GM21381 (cell line): ENCODE measurements at regions not wholly inside any gene's neighbourhood (a gene's known extent, or its start where the extent isn't known, plus 50 kb on each side); places are given as distances from the start of the nearest gene placed in this dataset.

Experiments
- ATAC-seq: cut with Tn5 transposase; IDR thresholded peaks from one replicate; pipeline ENCODE4 v1.9.1; 2021; ENCODE audit warnings: mild to moderate bottlenecking, moderate library complexity; ENCODE audit not compliant: unreplicated experiment

DNA sequence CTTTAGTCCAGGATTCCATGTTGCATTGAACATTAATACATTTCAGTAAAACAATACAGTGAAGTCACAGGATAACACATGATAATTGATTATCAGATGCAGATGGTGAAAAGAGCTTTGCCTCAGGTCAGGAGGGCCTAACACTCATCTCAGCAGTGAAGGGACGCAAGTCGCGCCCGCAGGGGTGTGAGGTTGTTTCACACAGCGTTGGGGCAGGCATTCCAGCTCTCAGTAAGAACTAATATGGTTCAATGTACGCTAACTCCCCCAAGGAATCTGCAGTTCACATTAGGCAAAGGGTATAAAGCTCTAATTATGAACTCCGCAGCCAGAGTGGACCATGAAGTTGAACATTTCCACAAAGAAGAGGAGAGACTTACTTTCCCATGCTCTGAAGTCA is 53.1 kb upstream of the ATL2 start:
- no peak for ATAC-seq

DNA sequence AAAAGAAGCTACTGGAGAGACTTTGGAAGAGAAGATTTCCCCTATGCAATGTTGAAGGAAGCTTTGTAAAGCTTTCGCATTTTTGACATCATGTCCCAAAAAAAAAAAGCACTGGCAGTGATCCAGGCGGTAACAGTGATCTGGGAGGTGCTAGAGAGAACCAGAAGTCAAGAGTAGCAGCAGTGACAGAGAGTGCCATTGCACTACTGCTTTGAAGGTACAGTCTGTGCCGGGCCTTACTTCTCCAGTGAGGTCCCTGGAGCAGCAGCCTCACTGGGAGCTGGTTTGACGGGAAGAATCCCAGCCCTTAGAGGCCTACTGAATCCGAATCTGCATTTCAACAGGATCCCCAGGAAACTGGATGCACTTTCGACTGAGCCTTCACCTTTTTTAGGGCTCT is 50.9 kb upstream of the ATL2 start:
- ATAC-seq: no peak

GRCh38 chr2:38427054-38427453 is 50.0 kb upstream of the ATL2 start:
- no peak for ATAC-seq
